Muscle of leg (tissue), 3 donors: ENCODE measurements at regions not wholly inside any gene's neighbourhood (a gene's known extent, or its start where the extent isn't known, plus 50 kb on each side); places are given as distances from the start of the nearest gene placed in this dataset.
"Not testable (repeated sequence)": the region's sequence is repeated elsewhere in the genome, so short reads cannot be mapped to it uniquely, and the experiment has no call there.

Experiments
- DNase-seq: peaks from one replicate; pipeline ENCODE4 v3.0.0; 2013
- H3K27ac ChIP-seq: one replicate; pipeline ENCODE4 v1.5.1; 2013; ENCODE audit warnings: mild to moderate bottlenecking, low read length, control low read depth
- H3K27me3 ChIP-seq: one replicate; pipeline ENCODE4 v1.6.1; 2013; ENCODE audit warnings: low read length; ENCODE audit not compliant: control insufficient read depth, insufficient read depth
- H3K36me3 ChIP-seq: one replicate; pipeline ENCODE4 v1.6.1; 2013; ENCODE audit warnings: low read length; ENCODE audit not compliant: control insufficient read depth, insufficient read depth
- H3K4me1 ChIP-seq: one replicate; pipeline ENCODE4 v1.6.1; 2013; ENCODE audit warnings: low read length; ENCODE audit not compliant: control insufficient read depth, insufficient read depth
- H3K4me3 ChIP-seq: one replicate; pipeline ENCODE4 v1.5.1; 2013; ENCODE audit warnings: low read length, control low read depth
- H3K9me3 ChIP-seq: replicated peaks from 2 replicates; pipeline ENCODE4 v1.6.1; 2013; ENCODE audit warnings: low read depth, low read length; ENCODE audit not compliant: control insufficient read depth
- WGBS: methylation state at CpG from one replicate; pipeline ENCODE4 v1.1.5; 2013; ENCODE audit warnings: missing lambda C conversion rate; ENCODE audit not compliant: insufficient coverage; 5-methylcytosine and 5-hydroxymethylcytosine counted together

GRCh38 chr3:86382556-86382955 is 608.4 kb downstream of the VGLL3 start:
- no peaks in the 10 kb centered on the region for H3K27me3 ChIP-seq
- H3K36me3 ChIP-seq: no peaks in the 10 kb centered on the region
- no peak overlapping the region for H3K4me3 ChIP-seq
- no peaks in the 10 kb centered on the region for H3K4me1 ChIP-seq
- H3K27ac ChIP-seq: no peak overlapping the region
- no peak for DNase-seq
- no peaks in the 10 kb centered on the region for H3K9me3 ChIP-seq
- whole genome bisulfite sequencing: 79% methylated on average over 2 of the region's 3 CpGs

GRCh38 chr3:86381247-86381646 is 609.7 kb downstream of the VGLL3 start:
- no peaks in the 10 kb centered on the region for H3K9me3 ChIP-seq
- DNase-seq: no peak
- H3K27me3 ChIP-seq: no peaks in the 10 kb centered on the region
- no peak overlapping the region for H3K4me3 ChIP-seq
- H3K27ac ChIP-seq: no peak overlapping the region
- no peaks in the 10 kb centered on the region for H3K4me1 ChIP-seq
- H3K36me3 ChIP-seq: no peaks in the 10 kb centered on the region
- WGBS: 80% methylated on average over 1 of the region's 2 CpGs

- Histone ChIP-seq H3K27me3 (no peaks in the 10 kb centered on the region), H3K9me3 (no peaks in the 10 kb centered on the region), H3K27ac (no peak overlapping the region), H3K4me1 (no peaks in the 10 kb centered on the region), H3K4me3 (no peak overlapping the region), H3K36me3 (no peaks in the 10 kb centered on the region)
- DNase-seq: no peak
- 60% methylated on average over 1 of the region's 2 CpGs for WGBS
These were observed 611.7 kb downstream of the VGLL3 start for GRCh38 chr3:86379280-86379679.

- no peak for DNase-seq
- Histone ChIP-seq H3K4me3 (no peak overlapping the region), H3K36me3 (no peaks in the 10 kb centered on the region), H3K9me3 (no peaks in the 10 kb centered on the region), H3K27me3 (no peaks in the 10 kb centered on the region), H3K4me1 (no peaks in the 10 kb centered on the region), H3K27ac (no peak overlapping the region)
- no CpG with 5 or more reads among the region's 2 CpGs for WGBS
These were observed 612.1 kb downstream of the VGLL3 start for GRCh38 chr3:86378829-86379228.

GRCh38 chr3:86335566-86335965 is 655.4 kb downstream of the VGLL3 start:
- not testable (repeated sequence) for H3K4me1 ChIP-seq, H3K9me3 ChIP-seq, H3K36me3 ChIP-seq, H3K27ac ChIP-seq, H3K27me3 ChIP-seq, DNase-seq, H3K4me3 ChIP-seq
- 90% methylated on average over 2 of the region's 6 CpGs for WGBS

- Histone ChIP-seq H3K4me3 (no peak overlapping the region), H3K27me3 (no peaks in the 10 kb centered on the region), H3K36me3 (no peaks in the 10 kb centered on the region), H3K27ac (no peak overlapping the region), H3K9me3 (no peaks in the 10 kb centered on the region), H3K4me1 (no peaks in the 10 kb centered on the region)
- no peak for DNase-seq
- no CpG with 5 or more reads among the region's 3 CpGs for WGBS
These were observed 657.3 kb downstream of the VGLL3 start for GRCh38 chr3:86333636-86334035.

- Histone ChIP-seq H3K4me3 (no peak overlapping the region), H3K4me1 (no peaks in the 10 kb centered on the region), H3K27ac (no peak overlapping the region), H3K27me3 (no peaks in the 10 kb centered on the region), H3K9me3 (no peaks in the 10 kb centered on the region), H3K36me3 (no peaks in the 10 kb centered on the region)
- no peak for DNase-seq
- WGBS: no CpG with 5 or more reads among the region's 1 CpG
These were observed 687.0 kb downstream of the VGLL3 start for GRCh38 chr3:86303935-86304334.

- WGBS: 89% methylated on average over 28 of the region's 30 CpGs
- Histone ChIP-seq H3K36me3 (no peaks in the 10 kb centered on the region), H3K27me3 (no peaks in the 10 kb centered on the region), H3K4me3 (no peak overlapping the region), H3K27ac (no peak overlapping the region), H3K4me1 (no peaks in the 10 kb centered on the region), H3K9me3 (peaks cover 3% of the 10 kb centered on the region)
- DNase-seq: no peak
These were observed 708.7 kb downstream of the VGLL3 start for GRCh38 chr3:86282106-86282787.

- WGBS: 50% methylated on average over 1 of the region's 4 CpGs
- no peak overlapping the region for H3K4me3 ChIP-seq
- no peaks in the 10 kb centered on the region for H3K27me3 ChIP-seq
- no peaks in the 10 kb centered on the region for H3K9me3 ChIP-seq
- H3K36me3 ChIP-seq: no peaks in the 10 kb centered on the region
- H3K4me1 ChIP-seq: no peaks in the 10 kb centered on the region
- no peak for DNase-seq
- H3K27ac ChIP-seq: no peak overlapping the region
These were observed 721.4 kb downstream of the VGLL3 start for GRCh38 chr3:86269364-86270155.

- WGBS: no CpG with 5 or more reads among the region's 1 CpG
- H3K4me1 ChIP-seq: no peaks in the 10 kb centered on the region
- no peaks in the 10 kb centered on the region for H3K36me3 ChIP-seq
- H3K9me3 ChIP-seq: no peaks in the 10 kb centered on the region
- no peak overlapping the region for H3K27ac ChIP-seq
- no peak for DNase-seq
- H3K4me3 ChIP-seq: no peak overlapping the region
- H3K27me3 ChIP-seq: no peaks in the 10 kb centered on the region
These were observed 732.9 kb downstream of the VGLL3 start for GRCh38 chr3:86257955-86258641.
